GM23338 (cell line): ENCODE measurements at regions not wholly inside any gene's neighbourhood (a gene's known extent, or its start where the extent isn't known, plus 50 kb on each side); places are given as distances from the start of the nearest gene placed in this dataset.

ENCODE experiments used
- ATAC-seq: fragments of 200-7000 bp; cut with Tn5 transposase; 3 replicates; pipeline ENCODE4 v1.9.1; 2020
- DNase-seq: peaks from one replicate; pipeline ENCODE4 v3.0.0-alpha.2; 2015; ENCODE audit warnings: low spot score
- H2AFZ ChIP-seq: fragments of 200-600 bp; sonication (generic); 2 replicates; pipeline ENCODE4 v1.8.0; 2016; ENCODE audit warnings: antibody characterized with exemption, mild to moderate bottlenecking, moderate library complexity
- H3F3A ChIP-seq: fragments of 200-600 bp; sonication (generic); replicated peaks from 2 replicates; pipeline ENCODE4 v1.8.0; 2017; ENCODE audit warnings: antibody characterized with exemption, mixed run types, low read depth
- H3K27ac ChIP-seq: fragments of 200-600 bp; sonication (generic); 2 replicates; pipeline ENCODE4 v1.6.1; 2016; ENCODE audit warnings: low read depth
- H3K27me3 ChIP-seq: fragments of 200-600 bp; sonication (generic); 2 replicates; pipeline ENCODE4 v1.8.0; 2016; ENCODE audit warnings: mild to moderate bottlenecking, mixed run types, moderate library complexity; ENCODE audit not compliant: insufficient read depth
- H3K36me3 ChIP-seq: fragments of 200-600 bp; sonication (generic); 2 replicates; pipeline ENCODE4 v1.8.0; 2016; ENCODE audit warnings: mild to moderate bottlenecking; ENCODE audit not compliant: insufficient read depth
- H3K4me1 ChIP-seq: fragments of 200-600 bp; sonication (generic); 2 replicates; pipeline ENCODE4 v1.8.0; 2016; ENCODE audit warnings: mild to moderate bottlenecking, moderate library complexity; ENCODE audit not compliant: insufficient read depth
- H3K4me2 ChIP-seq: fragments of 200-600 bp; sonication (generic); 2 replicates; pipeline ENCODE4 v1.7.1; 2017; ENCODE audit warnings: mixed run types
- H3K4me3 ChIP-seq: fragments of 200-600 bp; sonication (generic); 2 replicates; pipeline ENCODE4 v1.6.1; 2016; ENCODE audit warnings: mixed run types
- H3K79me2 ChIP-seq: fragments of 200-600 bp; sonication (generic); replicated peaks from 2 replicates; pipeline ENCODE4 v1.8.0; 2017; ENCODE audit warnings: mild to moderate bottlenecking; ENCODE audit not compliant: insufficient read depth
- H3K9me2 ChIP-seq: fragments of 200-600 bp; sonication (generic); 2 replicates; pipeline ENCODE4 v1.8.0; 2017; ENCODE audit not compliant: insufficient read depth
- H4K20me1 ChIP-seq: fragments of 200-600 bp; sonication (generic); replicated peaks from 2 replicates; pipeline ENCODE4 v1.8.0; 2017; ENCODE audit warnings: mild to moderate bottlenecking; ENCODE audit not compliant: insufficient read depth
- H3K27ac Mint-ChIP-seq: 2 replicates; pipeline ENCODE4 v1.8.0; 2020; ENCODE audit warnings: inconsistent platforms, mild to moderate bottlenecking, moderate library complexity, mixed read lengths
- H3K27me3 Mint-ChIP-seq: 3 replicates; pipeline ENCODE4 v1.8.0; 2022; ENCODE audit warnings: low read depth, mild to moderate bottlenecking, moderate library complexity, mixed read lengths, inconsistent platforms; ENCODE audit not compliant: insufficient read depth, poor library complexity
- H3K36me3 Mint-ChIP-seq: 3 replicates; pipeline ENCODE4 v1.8.0; 2021; ENCODE audit warnings: low read depth, mild to moderate bottlenecking, inconsistent platforms, moderate library complexity, mixed read lengths
- H3K4me1 Mint-ChIP-seq: 3 replicates; pipeline ENCODE4 v1.8.0; 2020; ENCODE audit warnings: mild to moderate bottlenecking, inconsistent platforms, mixed read lengths
- H3K4me3 Mint-ChIP-seq: 3 replicates; pipeline ENCODE4 v1.8.0; 2021; ENCODE audit warnings: moderate library complexity, mild to moderate bottlenecking, inconsistent platforms, mixed read lengths
- H3K9me3 Mint-ChIP-seq: 3 replicates; pipeline ENCODE4 v1.8.0; 2020; ENCODE audit warnings: moderate library complexity, mild to moderate bottlenecking, inconsistent platforms, mixed read lengths
- CREB1 ChIP-seq: fragments of 250-450 bp; sonication (Bioruptor Pico); IDR thresholded peaks from 2 replicates; pipeline ENCODE4 v1.5.0; 2020; ENCODE audit warnings: low read depth, mild to moderate bottlenecking, moderate library complexity
- EZH2 ChIP-seq: fragments of 200-600 bp; sonication (generic); IDR thresholded peaks from one replicate; pipeline ENCODE4 v1.8.0; 2017; ENCODE audit warnings: antibody characterized with exemption, mild to moderate bottlenecking, low read depth; ENCODE audit not compliant: unreplicated experiment
- EZH2phosphoT487 ChIP-seq: fragments of 200-600 bp; sonication (generic); IDR thresholded peaks from one replicate; pipeline ENCODE4 v1.8.1; 2018; ENCODE audit warnings: antibody characterized with exemption; ENCODE audit not compliant: unreplicated experiment
- POLR2AphosphoS5 ChIP-seq: IDR thresholded peaks from 2 replicates; pipeline ENCODE4 v1.6.1; 2016; ENCODE audit warnings: antibody characterized with exemption, low read depth
- ZNF114 ChIP-seq: fragments of 250-450 bp; sonication (Bioruptor Pico); IDR thresholded peaks from 2 replicates; pipeline ENCODE4 v1.5.0; 2020; ENCODE audit warnings: mild to moderate bottlenecking, moderate library complexity
- TF ChIP-seq, protein P1 (sequence below): fragments of 250-450 bp; sonication (Bioruptor Pico); IDR thresholded peaks from 2 replicates; pipeline ENCODE4 v1.5.0; 2020; ENCODE audit warnings: mild to moderate bottlenecking, moderate library complexity
- TF ChIP-seq, protein P2 (sequence below), 2 experiments: fragments of 200-600 bp in 1 of 2; sonication (generic) in 1 of 2; conservative IDR thresholded peaks; 2 replicates each; pipeline versions ENCODE4 v1.5.1 to v1.6.1; 2016 to 2017; ENCODE audit warnings: antibody characterized with exemption in 2 of 2, low read depth in 2 of 2, mild to moderate bottlenecking in 2 of 2, moderate library complexity in 1 of 2
- TF ChIP-seq, protein P3 (sequence below): IDR thresholded peaks from 2 replicates; pipeline ENCODE4 v1.6.1; 2016; ENCODE audit warnings: antibody characterized with exemption

DNA sequence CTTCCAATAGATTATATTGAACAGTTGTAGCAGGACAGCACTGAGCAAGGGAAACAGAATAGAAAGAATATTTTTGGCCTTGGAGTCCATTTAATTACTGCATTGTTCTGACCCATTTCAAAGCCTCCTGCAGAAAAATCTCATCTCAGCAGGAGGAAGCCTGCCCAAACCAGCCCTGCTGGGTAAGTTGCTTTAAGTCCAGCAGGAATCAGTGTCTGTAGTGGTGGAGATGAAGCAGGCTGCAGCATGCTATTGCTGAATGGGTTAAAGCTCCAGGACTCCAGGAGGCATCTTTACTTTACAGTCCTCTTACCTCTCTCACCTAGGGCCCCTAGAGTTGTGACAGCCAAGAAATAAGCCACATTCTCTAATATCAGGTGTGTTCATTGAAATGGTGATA lies 380.3 kb upstream of the THBS1 start:
- H3K27me3 Mint-ChIP-seq = no peaks in the 10 kb centered on the region
- no peak for TF ChIP-seq POLR2AphosphoS5
- TF ChIP-seq, protein P1, sequence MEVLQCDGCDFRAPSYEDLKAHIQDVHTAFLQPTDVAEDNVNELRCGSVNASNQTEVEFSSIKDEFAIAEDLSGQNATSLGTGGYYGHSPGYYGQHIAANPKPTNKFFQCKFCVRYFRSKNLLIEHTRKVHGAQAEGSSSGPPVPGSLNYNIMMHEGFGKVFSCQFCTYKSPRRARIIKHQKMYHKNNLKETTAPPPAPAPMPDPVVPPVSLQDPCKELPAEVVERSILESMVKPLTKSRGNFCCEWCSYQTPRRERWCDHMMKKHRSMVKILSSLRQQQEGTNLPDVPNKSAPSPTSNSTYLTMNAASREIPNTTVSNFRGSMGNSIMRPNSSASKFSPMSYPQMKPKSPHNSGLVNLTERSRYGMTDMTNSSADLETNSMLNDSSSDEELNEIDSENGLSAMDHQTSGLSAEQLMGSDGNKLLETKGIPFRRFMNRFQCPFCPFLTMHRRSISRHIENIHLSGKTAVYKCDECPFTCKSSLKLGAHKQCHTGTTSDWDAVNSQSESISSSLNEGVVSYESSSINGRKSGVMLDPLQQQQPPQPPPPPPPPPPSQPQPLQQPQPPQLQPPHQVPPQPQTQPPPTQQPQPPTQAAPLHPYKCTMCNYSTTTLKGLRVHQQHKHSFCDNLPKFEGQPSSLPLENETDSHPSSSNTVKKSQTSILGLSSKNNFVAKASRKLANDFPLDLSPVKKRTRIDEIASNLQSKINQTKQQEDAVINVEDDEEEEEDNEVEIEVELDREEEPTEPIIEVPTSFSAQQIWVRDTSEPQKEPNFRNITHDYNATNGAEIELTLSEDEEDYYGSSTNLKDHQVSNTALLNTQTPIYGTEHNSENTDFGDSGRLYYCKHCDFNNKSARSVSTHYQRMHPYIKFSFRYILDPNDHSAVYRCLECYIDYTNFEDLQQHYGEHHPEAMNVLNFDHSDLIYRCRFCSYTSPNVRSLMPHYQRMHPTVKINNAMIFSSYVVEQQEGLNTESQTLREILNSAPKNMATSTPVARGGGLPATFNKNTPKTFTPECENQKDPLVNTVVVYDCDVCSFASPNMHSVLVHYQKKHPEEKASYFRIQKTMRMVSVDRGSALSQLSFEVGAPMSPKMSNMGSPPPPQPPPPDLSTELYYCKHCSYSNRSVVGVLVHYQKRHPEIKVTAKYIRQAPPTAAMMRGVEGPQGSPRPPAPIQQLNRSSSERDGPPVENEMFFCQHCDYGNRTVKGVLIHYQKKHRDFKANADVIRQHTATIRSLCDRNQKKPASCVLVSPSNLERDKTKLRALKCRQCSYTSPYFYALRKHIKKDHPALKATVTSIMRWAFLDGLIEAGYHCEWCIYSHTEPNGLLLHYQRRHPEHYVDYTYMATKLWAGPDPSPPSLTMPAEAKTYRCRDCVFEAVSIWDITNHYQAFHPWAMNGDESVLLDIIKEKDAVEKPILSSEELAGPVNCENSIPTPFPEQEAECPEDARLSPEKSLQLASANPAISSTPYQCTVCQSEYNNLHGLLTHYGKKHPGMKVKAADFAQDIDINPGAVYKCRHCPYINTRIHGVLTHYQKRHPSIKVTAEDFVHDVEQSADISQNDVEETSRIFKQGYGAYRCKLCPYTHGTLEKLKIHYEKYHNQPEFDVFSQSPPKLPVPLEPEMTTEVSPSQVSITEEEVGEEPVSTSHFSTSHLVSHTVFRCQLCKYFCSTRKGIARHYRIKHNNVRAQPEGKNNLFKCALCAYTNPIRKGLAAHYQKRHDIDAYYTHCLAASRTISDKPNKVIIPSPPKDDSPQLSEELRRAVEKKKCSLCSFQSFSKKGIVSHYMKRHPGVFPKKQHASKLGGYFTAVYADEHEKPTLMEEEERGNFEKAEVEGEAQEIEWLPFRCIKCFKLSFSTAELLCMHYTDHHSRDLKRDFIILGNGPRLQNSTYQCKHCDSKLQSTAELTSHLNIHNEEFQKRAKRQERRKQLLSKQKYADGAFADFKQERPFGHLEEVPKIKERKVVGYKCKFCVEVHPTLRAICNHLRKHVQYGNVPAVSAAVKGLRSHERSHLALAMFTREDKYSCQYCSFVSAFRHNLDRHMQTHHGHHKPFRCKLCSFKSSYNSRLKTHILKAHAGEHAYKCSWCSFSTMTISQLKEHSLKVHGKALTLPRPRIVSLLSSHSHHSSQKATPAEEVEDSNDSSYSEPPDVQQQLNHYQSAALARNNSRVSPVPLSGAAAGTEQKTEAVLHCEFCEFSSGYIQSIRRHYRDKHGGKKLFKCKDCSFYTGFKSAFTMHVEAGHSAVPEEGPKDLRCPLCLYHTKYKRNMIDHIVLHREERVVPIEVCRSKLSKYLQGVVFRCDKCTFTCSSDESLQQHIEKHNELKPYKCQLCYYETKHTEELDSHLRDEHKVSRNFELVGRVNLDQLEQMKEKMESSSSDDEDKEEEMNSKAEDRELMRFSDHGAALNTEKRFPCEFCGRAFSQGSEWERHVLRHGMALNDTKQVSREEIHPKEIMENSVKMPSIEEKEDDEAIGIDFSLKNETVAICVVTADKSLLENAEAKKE (CRISPR knock-in tag) = 0 out of 2 replicates have a peak, but pooled peaks have one; percentile 22
- no peaks in the 10 kb centered on the region for H3K27me3 ChIP-seq
- H3K36me3 Mint-ChIP-seq = no peaks in the 10 kb centered on the region
- peak; percentile 24 for DNase-seq
- H4K20me1 ChIP-seq = no peaks in the 10 kb centered on the region
- no peaks in the 10 kb centered on the region for H3K9me2 ChIP-seq
- no peaks in the 10 kb centered on the region for H3K36me3 ChIP-seq
- H2AFZ ChIP-seq = no peak overlapping the region
- H3K4me2 ChIP-seq = no peak overlapping the region
- H3K27ac Mint-ChIP-seq = no peak overlapping the region
- no peak overlapping the region for H3K4me3 ChIP-seq
- H3K4me3 Mint-ChIP-seq = no peak overlapping the region
- peaks cover 10% of the 10 kb centered on the region for H3K4me1 ChIP-seq
- no peaks in the 10 kb centered on the region for H3F3A ChIP-seq
- H3K27ac ChIP-seq = no peak overlapping the region
- H3K79me2 ChIP-seq = no peaks in the 10 kb centered on the region
- peaks cover 19% of the 10 kb centered on the region; the same call in 2 of the 3 replicates for H3K4me1 Mint-ChIP-seq
- ATAC-seq = peak; percentile 94
- H3K9me3 Mint-ChIP-seq = no peaks in the 10 kb centered on the region

DNA sequence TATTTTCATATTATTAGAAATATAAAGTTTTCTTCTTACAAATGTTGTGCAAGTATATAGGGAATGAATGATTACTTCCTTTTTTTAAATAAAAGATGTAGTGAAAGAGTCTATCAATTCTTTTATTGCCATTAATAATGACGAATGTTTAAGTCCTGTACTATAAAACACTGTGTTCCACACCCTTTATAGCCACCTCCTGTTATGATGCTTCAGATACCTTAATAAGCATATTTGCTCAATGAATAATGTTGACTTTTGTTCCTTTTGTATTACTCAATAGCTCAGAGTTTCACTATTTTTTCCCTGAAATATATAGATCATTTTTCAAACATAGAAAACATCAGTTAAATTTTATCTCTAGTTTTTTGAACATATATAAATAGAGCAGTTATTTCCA lies 378.2 kb upstream of the THBS1 start:
- Histone ChIP-seq H3K9me2 (0 out of 2 replicates have a peak, but pooled peaks cover 5% of the 10 kb centered on the region), H3K79me2 (no peaks in the 10 kb centered on the region), H2AFZ (no peak overlapping the region), H3K27me3 (no peaks in the 10 kb centered on the region), H3K4me3 (no peak overlapping the region), H3K27ac (no peak overlapping the region), H3K4me1 (peaks cover 10% of the 10 kb centered on the region), H3F3A (no peaks in the 10 kb centered on the region), H3K36me3 (no peaks in the 10 kb centered on the region), H3K4me2 (no peak overlapping the region), H4K20me1 (no peaks in the 10 kb centered on the region)
- ATAC-seq = no peak
- Mint-ChIP-seq H3K27me3 (no peaks in the 10 kb centered on the region), H3K36me3 (no peaks in the 10 kb centered on the region), H3K4me1 (peaks cover 19% of the 10 kb centered on the region; the same call in 2 of the 3 replicates), H3K4me3 (no peak overlapping the region), H3K27ac (no peak overlapping the region), H3K9me3 (peaks cover 3% of the 10 kb centered on the region; the same call in 2 of the 3 replicates)
- DNase-seq = no peak
- TF ChIP-seq EZH2phosphoT487 (no peak), CREB1 (CRISPR knock-in tag) (no peak), ZNF114 (no peak), POLR2AphosphoS5 (no peak), EZH2 (no peak)
- TF ChIP-seq, protein P2, sequence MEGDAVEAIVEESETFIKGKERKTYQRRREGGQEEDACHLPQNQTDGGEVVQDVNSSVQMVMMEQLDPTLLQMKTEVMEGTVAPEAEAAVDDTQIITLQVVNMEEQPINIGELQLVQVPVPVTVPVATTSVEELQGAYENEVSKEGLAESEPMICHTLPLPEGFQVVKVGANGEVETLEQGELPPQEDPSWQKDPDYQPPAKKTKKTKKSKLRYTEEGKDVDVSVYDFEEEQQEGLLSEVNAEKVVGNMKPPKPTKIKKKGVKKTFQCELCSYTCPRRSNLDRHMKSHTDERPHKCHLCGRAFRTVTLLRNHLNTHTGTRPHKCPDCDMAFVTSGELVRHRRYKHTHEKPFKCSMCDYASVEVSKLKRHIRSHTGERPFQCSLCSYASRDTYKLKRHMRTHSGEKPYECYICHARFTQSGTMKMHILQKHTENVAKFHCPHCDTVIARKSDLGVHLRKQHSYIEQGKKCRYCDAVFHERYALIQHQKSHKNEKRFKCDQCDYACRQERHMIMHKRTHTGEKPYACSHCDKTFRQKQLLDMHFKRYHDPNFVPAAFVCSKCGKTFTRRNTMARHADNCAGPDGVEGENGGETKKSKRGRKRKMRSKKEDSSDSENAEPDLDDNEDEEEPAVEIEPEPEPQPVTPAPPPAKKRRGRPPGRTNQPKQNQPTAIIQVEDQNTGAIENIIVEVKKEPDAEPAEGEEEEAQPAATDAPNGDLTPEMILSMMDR (conservative IDR thresholded peaks at IDR 0.05; ENCODE audit: low read depth in 2 of 2) = no peak
- TF ChIP-seq, protein P3, sequence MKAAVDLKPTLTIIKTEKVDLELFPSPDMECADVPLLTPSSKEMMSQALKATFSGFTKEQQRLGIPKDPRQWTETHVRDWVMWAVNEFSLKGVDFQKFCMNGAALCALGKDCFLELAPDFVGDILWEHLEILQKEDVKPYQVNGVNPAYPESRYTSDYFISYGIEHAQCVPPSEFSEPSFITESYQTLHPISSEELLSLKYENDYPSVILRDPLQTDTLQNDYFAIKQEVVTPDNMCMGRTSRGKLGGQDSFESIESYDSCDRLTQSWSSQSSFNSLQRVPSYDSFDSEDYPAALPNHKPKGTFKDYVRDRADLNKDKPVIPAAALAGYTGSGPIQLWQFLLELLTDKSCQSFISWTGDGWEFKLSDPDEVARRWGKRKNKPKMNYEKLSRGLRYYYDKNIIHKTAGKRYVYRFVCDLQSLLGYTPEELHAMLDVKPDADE = no peak
